Ishikawa (cell line): ENCODE measurements at regions not wholly inside any gene's neighbourhood (a gene's known extent, or its start where the extent isn't known, plus 50 kb on each side); places are given as distances from the start of the nearest gene placed in this dataset.

Source experiments
- CEBPB ChIP-seq: IDR thresholded peaks from 2 replicates; pipeline ENCODE4 v1.6.1; 2012
- CREB1 ChIP-seq: IDR thresholded peaks from 2 replicates; pipeline ENCODE4 v1.6.1; 2012; ENCODE audit warnings: low read depth
- EGR1 ChIP-seq: IDR thresholded peaks from 2 replicates; pipeline ENCODE4 v1.6.1; 2012
- EP300 ChIP-seq: IDR thresholded peaks from 2 replicates; pipeline ENCODE4 v1.6.1; 2012; ENCODE audit warnings: borderline replicate concordance
- FOXM1 ChIP-seq: IDR thresholded peaks from 2 replicates; pipeline ENCODE4 v1.6.1; 2012; ENCODE audit warnings: low read depth, borderline replicate concordance
- NFIC ChIP-seq: IDR thresholded peaks from 2 replicates; pipeline ENCODE4 v1.6.1; 2012
- RAD21 ChIP-seq: IDR thresholded peaks from 2 replicates; pipeline ENCODE4 v1.6.1; 2012; ENCODE audit warnings: low read depth
- TAF1 ChIP-seq: IDR thresholded peaks from 2 replicates; pipeline ENCODE4 v1.6.1; 2012; ENCODE audit warnings: low read depth, mild to moderate bottlenecking
- TCF12 ChIP-seq: IDR thresholded peaks from 2 replicates; pipeline ENCODE4 v1.6.1; 2012; ENCODE audit warnings: low read depth
- TEAD4 ChIP-seq: IDR thresholded peaks from 2 replicates; pipeline ENCODE4 v1.6.1; 2012
- YY1 ChIP-seq: IDR thresholded peaks from 2 replicates; pipeline ENCODE4 v1.6.1; 2012; ENCODE audit warnings: low read depth
- ZBTB7A ChIP-seq: IDR thresholded peaks from 2 replicates; pipeline ENCODE4 v1.6.1; 2012; ENCODE audit warnings: low read depth
- TF ChIP-seq, protein P1 (sequence below): IDR thresholded peaks from 2 replicates; pipeline ENCODE4 v1.6.1; 2012; ENCODE audit warnings: low read depth, mild to moderate bottlenecking
- TF ChIP-seq, protein P2 (sequence below): IDR thresholded peaks from 2 replicates; pipeline ENCODE4 v1.6.1; 2012
- TF ChIP-seq, protein P3 (sequence below): IDR thresholded peaks from 2 replicates; pipeline ENCODE4 v1.6.1; 2012

DNA sequence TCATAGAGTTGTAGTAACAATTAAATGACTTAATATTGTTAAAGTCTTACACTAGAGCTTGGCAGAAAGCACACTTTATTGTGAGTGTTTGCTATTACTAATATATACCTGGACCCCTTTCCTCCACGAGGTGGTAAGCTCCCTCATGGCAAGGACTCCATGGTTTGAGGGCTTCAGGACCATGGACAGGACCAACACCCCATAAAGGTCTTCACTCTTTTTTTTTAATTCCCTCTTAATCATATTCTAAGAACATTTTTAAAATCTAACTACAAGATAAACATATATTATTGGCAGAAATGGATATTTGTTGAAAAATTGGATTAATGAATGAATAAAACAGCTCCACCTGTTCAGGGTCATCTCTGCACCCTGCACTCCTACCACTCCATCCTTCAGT, 154.5 kb downstream of the CBLN1 start:
- TF ChIP-seq TEAD4: no peak
- TF ChIP-seq, protein P1, sequence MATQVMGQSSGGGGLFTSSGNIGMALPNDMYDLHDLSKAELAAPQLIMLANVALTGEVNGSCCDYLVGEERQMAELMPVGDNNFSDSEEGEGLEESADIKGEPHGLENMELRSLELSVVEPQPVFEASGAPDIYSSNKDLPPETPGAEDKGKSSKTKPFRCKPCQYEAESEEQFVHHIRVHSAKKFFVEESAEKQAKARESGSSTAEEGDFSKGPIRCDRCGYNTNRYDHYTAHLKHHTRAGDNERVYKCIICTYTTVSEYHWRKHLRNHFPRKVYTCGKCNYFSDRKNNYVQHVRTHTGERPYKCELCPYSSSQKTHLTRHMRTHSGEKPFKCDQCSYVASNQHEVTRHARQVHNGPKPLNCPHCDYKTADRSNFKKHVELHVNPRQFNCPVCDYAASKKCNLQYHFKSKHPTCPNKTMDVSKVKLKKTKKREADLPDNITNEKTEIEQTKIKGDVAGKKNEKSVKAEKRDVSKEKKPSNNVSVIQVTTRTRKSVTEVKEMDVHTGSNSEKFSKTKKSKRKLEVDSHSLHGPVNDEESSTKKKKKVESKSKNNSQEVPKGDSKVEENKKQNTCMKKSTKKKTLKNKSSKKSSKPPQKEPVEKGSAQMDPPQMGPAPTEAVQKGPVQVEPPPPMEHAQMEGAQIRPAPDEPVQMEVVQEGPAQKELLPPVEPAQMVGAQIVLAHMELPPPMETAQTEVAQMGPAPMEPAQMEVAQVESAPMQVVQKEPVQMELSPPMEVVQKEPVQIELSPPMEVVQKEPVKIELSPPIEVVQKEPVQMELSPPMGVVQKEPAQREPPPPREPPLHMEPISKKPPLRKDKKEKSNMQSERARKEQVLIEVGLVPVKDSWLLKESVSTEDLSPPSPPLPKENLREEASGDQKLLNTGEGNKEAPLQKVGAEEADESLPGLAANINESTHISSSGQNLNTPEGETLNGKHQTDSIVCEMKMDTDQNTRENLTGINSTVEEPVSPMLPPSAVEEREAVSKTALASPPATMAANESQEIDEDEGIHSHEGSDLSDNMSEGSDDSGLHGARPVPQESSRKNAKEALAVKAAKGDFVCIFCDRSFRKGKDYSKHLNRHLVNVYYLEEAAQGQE: peak; percentile 88

DNA sequence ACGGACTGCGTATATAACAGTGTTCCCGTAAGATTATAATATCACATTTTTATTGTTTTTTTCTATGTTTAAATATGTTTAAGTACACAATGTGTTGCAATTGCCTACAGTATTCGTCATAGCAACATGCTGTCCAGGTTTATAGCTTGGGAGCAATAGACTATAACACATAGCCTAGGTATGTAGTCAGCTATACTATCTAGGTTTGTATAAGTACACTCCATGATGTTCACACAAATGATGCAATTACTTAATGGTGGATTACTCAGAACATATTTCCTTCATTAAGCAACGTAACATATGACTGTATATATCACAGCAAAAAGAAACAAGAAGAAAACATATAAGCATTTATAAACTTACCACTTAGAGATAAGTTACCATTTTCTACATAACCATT, 160.0 kb downstream of the CBLN1 start:
- no peak for TF ChIP-seq TCF12
- no peak for TF ChIP-seq EGR1
- TF ChIP-seq CREB1: no peak

DNA sequence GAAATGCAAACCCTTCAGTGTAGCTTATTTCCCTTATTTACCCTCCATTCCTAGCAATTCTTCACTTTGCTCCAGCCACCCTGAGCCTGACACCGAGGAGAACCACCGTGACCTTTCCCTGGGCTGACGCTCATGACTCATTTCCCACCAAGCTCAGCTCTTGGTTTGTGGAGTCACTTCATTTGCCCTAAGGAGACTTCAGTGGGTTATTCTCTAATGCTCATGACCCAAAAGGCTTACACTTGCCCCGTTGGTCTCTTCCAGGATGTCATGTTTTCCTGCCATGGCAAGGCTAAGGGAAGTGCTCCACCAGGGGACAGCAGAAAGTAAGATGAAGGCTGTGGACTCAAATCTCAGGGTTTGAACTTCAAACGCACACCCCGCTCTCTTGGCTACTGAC, 161.0 kb downstream of the CBLN1 start:
- TF ChIP-seq, protein P2, sequence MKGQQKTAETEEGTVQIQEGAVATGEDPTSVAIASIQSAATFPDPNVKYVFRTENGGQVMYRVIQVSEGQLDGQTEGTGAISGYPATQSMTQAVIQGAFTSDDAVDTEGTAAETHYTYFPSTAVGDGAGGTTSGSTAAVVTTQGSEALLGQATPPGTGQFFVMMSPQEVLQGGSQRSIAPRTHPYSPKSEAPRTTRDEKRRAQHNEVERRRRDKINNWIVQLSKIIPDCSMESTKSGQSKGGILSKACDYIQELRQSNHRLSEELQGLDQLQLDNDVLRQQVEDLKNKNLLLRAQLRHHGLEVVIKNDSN: no peak
- TF ChIP-seq, protein P3, sequence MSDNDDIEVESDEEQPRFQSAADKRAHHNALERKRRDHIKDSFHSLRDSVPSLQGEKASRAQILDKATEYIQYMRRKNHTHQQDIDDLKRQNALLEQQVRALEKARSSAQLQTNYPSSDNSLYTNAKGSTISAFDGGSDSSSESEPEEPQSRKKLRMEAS: no peak
- TF ChIP-seq ZBTB7A (no peak), EGR1 (no peak), FOXM1 (no peak), YY1 (no peak), TCF12 (no peak), EP300 (no peak), RAD21 (no peak), CREB1 (no peak), NFIC (no peak), CEBPB (no peak), TAF1 (no peak), TEAD4 (no peak)

DNA sequence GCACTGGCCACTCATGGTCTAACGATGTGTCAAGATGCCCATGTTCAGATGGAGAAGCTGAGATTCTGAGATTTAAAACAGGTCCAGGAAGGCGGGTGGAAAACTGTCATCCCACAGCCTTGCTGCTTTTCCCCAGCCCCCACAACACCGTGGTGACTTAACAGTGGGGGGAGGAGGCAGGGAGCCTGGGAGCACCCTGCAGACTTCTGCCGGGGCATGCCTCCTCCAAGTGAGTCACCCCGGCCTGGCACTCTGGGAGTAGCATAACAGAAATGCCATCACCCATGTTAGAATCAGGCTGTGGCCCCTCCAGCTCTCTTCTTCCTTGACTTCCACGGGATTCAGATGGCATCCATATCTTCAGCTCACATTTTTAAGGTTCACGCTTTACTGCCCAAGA, 164.8 kb downstream of the CBLN1 start:
- TF ChIP-seq EGR1 (no peak), EP300 (no peak), TAF1 (no peak), CREB1 (no peak), RAD21 (no peak), NFIC (no peak), CEBPB (no peak), YY1 (no peak), FOXM1 (no peak), TEAD4 (no peak), TCF12 (no peak), ZBTB7A (no peak)
- TF ChIP-seq, protein P2: no peak
- TF ChIP-seq, protein P3: no peak
- TF ChIP-seq, protein P1: no peak

DNA sequence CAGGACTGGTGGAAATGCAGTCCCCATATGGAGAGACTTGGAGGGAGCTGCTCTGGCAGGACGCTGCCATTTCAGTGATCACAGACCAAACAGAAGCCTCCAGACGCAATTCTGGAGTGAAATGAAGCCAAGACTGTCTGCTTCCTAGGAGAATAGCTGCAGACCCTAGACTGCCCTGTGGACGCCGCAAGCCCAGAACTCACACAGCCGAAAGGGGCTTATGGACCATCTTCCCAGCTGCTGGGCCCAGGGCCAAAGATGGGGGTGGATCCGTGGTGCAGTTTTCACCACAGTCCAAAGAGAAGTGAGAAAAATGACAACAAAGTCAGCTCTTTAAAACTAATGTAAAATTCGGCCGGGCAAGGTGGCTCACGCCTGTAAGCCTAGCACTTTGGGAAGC, 165.7 kb downstream of the CBLN1 start:
- no peak for TF ChIP-seq NFIC
- TF ChIP-seq, protein P2: no peak
- TF ChIP-seq EGR1: no peak
- TF ChIP-seq CEBPB: no peak
- TF ChIP-seq YY1: no peak
- TF ChIP-seq EP300: no peak
- no peak for TF ChIP-seq TEAD4
- TF ChIP-seq, protein P1: no peak
- TF ChIP-seq, protein P3: no peak
- TF ChIP-seq TCF12: no peak
